ENCODE measurements at regions not wholly inside any gene's neighbourhood (a gene's known extent, or its start where the extent isn't known, plus 50 kb on each side); places are given as distances from the start of the nearest gene placed in this dataset.

- TF ChIP-seq CTCF (conservative IDR thresholded peaks at IDR 0.05; ENCODE audit: low read depth in 2 of 2) (no peak), EZH2 (IDR thresholded peaks at IDR 0.05; ENCODE audit: low read depth, unreplicated experiment) (no peak), REST (IDR thresholded peaks at IDR 0.05; ENCODE audit: unreplicated experiment) (no peak), CREB1 (CRISPR knock-in tag; IDR thresholded peaks at IDR 0.05; ENCODE audit: low read depth) (no peak), POLR2AphosphoS5 (IDR thresholded peaks at IDR 0.05; ENCODE audit: low read depth) (no peak), EZH2phosphoT487 (IDR thresholded peaks at IDR 0.05; ENCODE audit: unreplicated experiment) (no peak)
Measured at GRCh38 chr18:40565805-40566509, 1389.1 kb upstream of the PIK3C3 start.

Data from GM23338 (cell line).